ENCODE measurements at regions not wholly inside any gene's neighbourhood (a gene's known extent, or its start where the extent isn't known, plus 50 kb on each side); places are given as distances from the start of the nearest gene placed in this dataset.

DNA sequence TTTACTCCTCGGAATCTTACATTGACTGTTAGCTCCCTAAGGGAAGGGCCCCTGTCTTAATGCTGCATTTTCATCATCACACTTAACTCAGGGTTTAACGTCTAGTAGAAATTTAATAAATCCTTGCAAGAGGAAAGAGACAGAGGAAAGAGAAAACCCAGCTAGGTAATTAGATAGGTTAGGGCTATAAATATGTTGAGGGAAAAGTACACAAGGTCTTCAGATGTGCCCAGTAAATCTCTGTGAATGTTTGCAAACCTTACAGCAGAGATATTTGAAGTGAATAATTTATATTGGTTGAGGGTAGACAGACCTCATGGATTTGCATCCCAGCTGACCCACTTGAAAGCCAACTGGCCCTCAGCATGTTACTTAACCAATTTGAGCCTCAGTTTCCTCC, 315.5 kb upstream of the NPVF start:
- H3K27me3 ChIP-seq: no peaks in the 10 kb centered on the region
- DNase-seq (ENCODE audit: extremely low spot score): no peak
- H3K4me1 ChIP-seq: peaks cover 0 to 5% (median 2%) of the 10 kb centered on the region in 4 donors
- TF ChIP-seq CTCF (IDR thresholded peaks at IDR 0.05): no peak
- intact Hi-C loops (cut with DNase I): no loop called here
- no peaks in the 10 kb centered on the region for H3K36me3 ChIP-seq
- H3K9me3 ChIP-seq: no peaks in the 10 kb centered on the region
- H3K27ac ChIP-seq (replicated peaks in 1 of 4): no peak overlapping the region
- 82% methylated on average over 2 of the region's 2 CpGs for WGBS
- H3K4me3 ChIP-seq: no peak overlapping the region

DNA sequence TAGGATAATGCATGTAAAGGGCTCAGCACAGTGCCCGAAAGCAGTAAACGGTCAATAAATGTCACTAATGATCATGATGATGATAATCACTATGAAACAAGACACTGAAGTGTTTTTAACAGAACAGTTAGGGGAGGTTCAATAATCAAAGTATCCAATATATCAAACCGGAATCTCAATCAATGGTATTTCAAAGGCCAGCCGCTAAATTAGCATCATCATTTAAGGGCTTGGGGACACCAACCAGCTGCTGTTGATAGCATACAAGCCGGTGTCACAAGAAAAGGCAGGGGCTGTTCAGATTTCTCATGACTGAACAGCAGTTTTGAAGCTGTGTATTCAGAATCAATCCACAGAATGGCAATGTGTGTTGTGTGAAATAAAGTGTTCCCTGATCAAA, 316.0 kb upstream of the NPVF start:
- Histone ChIP-seq H3K9me3 (no peaks in the 10 kb centered on the region), H3K4me1 (peaks cover 0 to 5% (median 2%) of the 10 kb centered on the region in 4 donors), H3K27me3 (no peaks in the 10 kb centered on the region), H3K36me3 (no peaks in the 10 kb centered on the region), H3K27ac (replicated peaks in 1 of 4) (no peak overlapping the region), H3K4me3 (no peak overlapping the region)
- no peak for DNase-seq (ENCODE audit: extremely low spot score)
- intact Hi-C loops (cut with DNase I): no loop called here
- WGBS: 83% methylated on average over 5 of the region's 5 CpGs
- no peak for TF ChIP-seq CTCF (IDR thresholded peaks at IDR 0.05)
- no peak for TF ChIP-seq POLR2AphosphoS5 (IDR thresholded peaks at IDR 0.05)
- no peak for TF ChIP-seq POLR2A (IDR thresholded peaks at IDR 0.05; ENCODE audit: low read depth)
- no peak for TF ChIP-seq EP300 (IDR thresholded peaks at IDR 0.05)

- H3K27ac ChIP-seq (replicated peaks in 1 of 4): no peak overlapping the region
- H3K4me3 ChIP-seq: no peak overlapping the region
- WGBS: 65% methylated on average over 7 of the region's 7 CpGs
- no peaks in the 10 kb centered on the region for H3K36me3 ChIP-seq
- intact Hi-C loops (cut with DNase I): no loop called here
- TF ChIP-seq CTCF (IDR thresholded peaks at IDR 0.05) (no peak), POLR2A (IDR thresholded peaks at IDR 0.05; ENCODE audit: low read depth) (no peak), EP300 (IDR thresholded peaks at IDR 0.05) (no peak)
- peaks cover 0 to 5% (median 2%) of the 10 kb centered on the region in 4 donors for H3K4me1 ChIP-seq
- no peaks in the 10 kb centered on the region for H3K27me3 ChIP-seq
- H3K9me3 ChIP-seq: no peaks in the 10 kb centered on the region
- DNase-seq (ENCODE audit: extremely low spot score): no peak
Measured at GRCh38 chr7:25545124-25546008, 317.1 kb upstream of the NPVF start.

DNA sequence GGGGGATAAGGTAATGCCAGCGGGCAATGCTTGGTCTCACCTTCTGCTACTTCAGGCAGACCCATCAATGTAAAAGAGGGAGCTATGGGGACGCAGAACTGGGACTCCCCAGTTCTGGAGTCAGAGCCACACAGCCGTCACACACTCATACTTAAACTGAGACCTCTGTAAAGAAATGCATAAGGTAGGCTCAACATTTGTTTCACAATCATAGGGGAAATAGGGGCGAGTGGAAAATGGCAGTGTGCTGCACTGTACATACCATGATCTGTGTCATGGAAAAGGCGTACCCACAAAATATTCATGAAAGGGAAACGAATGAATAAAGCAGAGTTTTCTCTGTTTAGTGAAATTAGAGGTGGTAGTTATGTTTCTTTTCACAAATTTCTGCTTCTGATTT, 318.0 kb upstream of the NPVF start:
- intact Hi-C loops (cut with DNase I): no loop called here
- WGBS: 83% methylated on average over 6 of the region's 6 CpGs

More for the DNA sequence above, 318.0 kb upstream of the NPVF start:
- no peak overlapping the region for H3K27ac ChIP-seq (replicated peaks in 1 of 4)
- no peaks in the 10 kb centered on the region for H3K36me3 ChIP-seq
- peaks cover 0 to 5% (median 2%) of the 10 kb centered on the region in 4 donors for H3K4me1 ChIP-seq
- H3K27me3 ChIP-seq: no peaks in the 10 kb centered on the region
- H3K9me3 ChIP-seq: no peaks in the 10 kb centered on the region
- no peak for TF ChIP-seq CTCF (IDR thresholded peaks at IDR 0.05)
- TF ChIP-seq POLR2A (IDR thresholded peaks at IDR 0.05; ENCODE audit: low read depth): no peak
- TF ChIP-seq POLR2AphosphoS5 (IDR thresholded peaks at IDR 0.05): no peak
- DNase-seq (ENCODE audit: extremely low spot score): no peak
- no peak overlapping the region for H3K4me3 ChIP-seq
